Caco-2 (cell line): ENCODE measurements at regions not wholly inside any gene's neighbourhood (a gene's known extent, or its start where the extent isn't known, plus 50 kb on each side); places are given as distances from the start of the nearest gene placed in this dataset.

Experiments
- BruUV-seq: library from RNA; stranded (reverse); fragments of 400-500 nt; replicated peaks from 2 replicates; lab custom pipeline; 2021; lab: Mats Ljungman, UMichigan
- CTCF ChIA-PET: fragments of 300-600 bp; sonication (Branson Sonifier 250); formaldehyde crosslinking; loops from one replicate; lab custom pipeline; 2022; ENCODE audit warnings: antibody characterized with exemption; lab: Charles Lee
- POLR2A ChIA-PET: fragments of 300-600 bp; sonication (Branson Sonifier 250); formaldehyde crosslinking; loops from one replicate; lab custom pipeline; 2022; ENCODE audit warnings: antibody characterized with exemption; lab: Charles Lee
- DNase-seq, 2 experiments: peaks; one replicate each; pipeline versions ENCODE4 v3.0.0 to v3.0.0-alpha.2; 2020 to 2022
- H3K27me3 ChIP-seq: replicated peaks from 2 replicates; pipeline ENCODE4 v1.6.0; 2011; ENCODE audit warnings: low read length; ENCODE audit not compliant: control insufficient read depth, insufficient read depth
- H3K36me3 ChIP-seq: 2 replicates; pipeline ENCODE4 v1.5.1; 2011; ENCODE audit warnings: low read length; ENCODE audit not compliant: control insufficient read depth, insufficient read depth
- H3K4me1 ChIP-seq: fragments of 250-450 bp; sonication (Bioruptor Pico); 2 replicates; pipeline ENCODE4 v1.5.1; 2020; ENCODE audit warnings: mild to moderate bottlenecking
- H3K4me3 ChIP-seq: 2 replicates; pipeline ENCODE4 v1.5.1; 2011; ENCODE audit warnings: low read depth, mild to moderate bottlenecking, control low read depth, low read length
- H3K9me3 ChIP-seq: fragments of 250-450 bp; sonication (Bioruptor Pico); 2 replicates; pipeline ENCODE4 v1.5.1; 2020; ENCODE audit warnings: mild to moderate bottlenecking, moderate library complexity
- H3K27ac Mint-ChIP-seq: one replicate; pipeline ENCODE4 v1.8.0; 2022; ENCODE audit warnings: mixed read lengths; ENCODE audit not compliant: unreplicated experiment
- H3K27me3 Mint-ChIP-seq: one replicate; pipeline ENCODE4 v1.8.0; 2022; ENCODE audit warnings: mixed read lengths; ENCODE audit not compliant: insufficient read depth, unreplicated experiment
- H3K36me3 Mint-ChIP-seq: one replicate; pipeline ENCODE4 v1.8.0; 2022; ENCODE audit warnings: mild to moderate bottlenecking, mixed read lengths; ENCODE audit not compliant: insufficient read depth, unreplicated experiment
- H3K4me1 Mint-ChIP-seq: one replicate; pipeline ENCODE4 v1.8.0; 2022; ENCODE audit warnings: low read depth, mixed read lengths; ENCODE audit not compliant: unreplicated experiment
- H3K4me3 Mint-ChIP-seq: one replicate; pipeline ENCODE4 v1.8.0; 2022; ENCODE audit warnings: mild to moderate bottlenecking, moderate library complexity, mixed read lengths; ENCODE audit not compliant: unreplicated experiment
- H3K9me3 Mint-ChIP-seq: one replicate; pipeline ENCODE4 v1.8.0; 2022; ENCODE audit warnings: mixed read lengths; ENCODE audit not compliant: unreplicated experiment
- CTCF ChIP-seq, 2 experiments: fragments of 200-600 bp in 1 of 2; IDR thresholded peaks; 1 replicate in 1 of 2; 2 replicates in 1 of 2; pipeline versions ENCODE4 v1.5.1 to v1.8.0; 2011 to 2022; ENCODE audit warnings: antibody characterized with exemption in 1 of 2, control low read depth in 1 of 2, inconsistent platforms in 1 of 2, low read depth in 1 of 2, low read length in 1 of 2, mild to moderate bottlenecking in 1 of 2, moderate library complexity in 1 of 2; ENCODE audit not compliant: insufficient read depth in 1 of 2, severe bottlenecking in 1 of 2, unreplicated experiment in 1 of 2
- intact Hi-C: fragments of 100-400 bp; cut with micrococcal nuclease; formaldehyde crosslinking; loops from one replicate; pipeline ENCODE4 v1.10.0; 2022; ENCODE audit not compliant: unreplicated experiment

- no peaks in the 10 kb centered on the region for H3K9me3 Mint-ChIP-seq
- no peak for TF ChIP-seq CTCF (IDR thresholded peaks at IDR 0.05; ENCODE audit: insufficient read depth in 1 of 2, low read depth in 1 of 2, low read length in 1 of 2, severe bottlenecking in 1 of 2, unreplicated experiment in 1 of 2)
- H3K9me3 ChIP-seq = no peaks in the 10 kb centered on the region; the same call in 1 of the 2 replicates
- H3K27ac Mint-ChIP-seq = no peak overlapping the region
- H3K4me3 ChIP-seq = no peak overlapping the region
- no peaks in the 10 kb centered on the region for H3K4me1 ChIP-seq
- H3K27me3 ChIP-seq = peaks cover 11% of the 10 kb centered on the region
- intact Hi-C loops = no loop called here
- H3K36me3 Mint-ChIP-seq = no peaks in the 10 kb centered on the region
- H3K27me3 Mint-ChIP-seq = peaks cover 44% of the 10 kb centered on the region
- ChIA-PET CTCF (no interaction called here), POLR2A (no interaction called here)
- DNase-seq = peak in 1 of 2 experiments; percentile 38
- BruUV-seq = no TSS peak
- no peaks in the 10 kb centered on the region for H3K4me1 Mint-ChIP-seq
- H3K36me3 ChIP-seq = no peaks in the 10 kb centered on the region
- H3K4me3 Mint-ChIP-seq = no peak overlapping the region
Measured at GRCh38 chr20:63124782-63125580, 91.0 kb downstream of the YTHDF1 start.

GRCh38 chr20:63124092-63124781 is 91.7 kb downstream of the YTHDF1 start:
- ChIA-PET POLR2A (no interaction called here), CTCF (interaction anchor here (0.6 kb wide), 1 partner anchor 347 kb away, joined by 5 read pairs; no protein-coding TSS in a partner anchor)
- no peaks in the 10 kb centered on the region for H3K36me3 Mint-ChIP-seq
- H3K9me3 ChIP-seq = no peaks in the 10 kb centered on the region; the same call in 1 of the 2 replicates
- no peak for TF ChIP-seq CTCF (IDR thresholded peaks at IDR 0.05; ENCODE audit: insufficient read depth in 1 of 2, low read depth in 1 of 2, low read length in 1 of 2, severe bottlenecking in 1 of 2, unreplicated experiment in 1 of 2)
- BruUV-seq = no TSS peak
- DNase-seq = peak in 1 of 2 experiments; percentile 38
- intact Hi-C loops = no loop called here
- no peaks in the 10 kb centered on the region for H3K4me1 ChIP-seq
- peaks cover 9% of the 10 kb centered on the region for H3K27me3 ChIP-seq
- no peaks in the 10 kb centered on the region for H3K9me3 Mint-ChIP-seq
- no peaks in the 10 kb centered on the region for H3K4me1 Mint-ChIP-seq
- no peak overlapping the region for H3K4me3 Mint-ChIP-seq
- no peaks in the 10 kb centered on the region for H3K36me3 ChIP-seq
- H3K27me3 Mint-ChIP-seq = peaks cover 44% of the 10 kb centered on the region
- no peak overlapping the region for H3K27ac Mint-ChIP-seq
- H3K4me3 ChIP-seq = no peak overlapping the region

- peaks cover 45% of the 10 kb centered on the region for H3K27me3 Mint-ChIP-seq
- intact Hi-C loops = no loop called here
- no peaks in the 10 kb centered on the region for H3K9me3 Mint-ChIP-seq
- no peaks in the 10 kb centered on the region for H3K36me3 Mint-ChIP-seq
- H3K4me1 ChIP-seq = no peaks in the 10 kb centered on the region
- no peak for TF ChIP-seq CTCF (IDR thresholded peaks at IDR 0.05; ENCODE audit: insufficient read depth in 1 of 2, low read depth in 1 of 2, low read length in 1 of 2, severe bottlenecking in 1 of 2, unreplicated experiment in 1 of 2)
- CTCF ChIA-PET = no interaction called here
- H3K9me3 ChIP-seq = no peaks in the 10 kb centered on the region; the same call in 1 of the 2 replicates
- BruUV-seq = no TSS peak
- peak in 1 of 2 experiments; percentile 32 for DNase-seq
- H3K27me3 ChIP-seq = peaks cover 8% of the 10 kb centered on the region
- POLR2A ChIA-PET = no interaction called here
- no peak overlapping the region for H3K27ac Mint-ChIP-seq
- H3K36me3 ChIP-seq = no peaks in the 10 kb centered on the region
- no peaks in the 10 kb centered on the region for H3K4me1 Mint-ChIP-seq
- no peak overlapping the region for H3K4me3 Mint-ChIP-seq
- no peak overlapping the region for H3K4me3 ChIP-seq
Measured at GRCh38 chr20:63123331-63123741, 92.6 kb downstream of the YTHDF1 start.
